ENCODE measurements at regions not wholly inside any gene's neighbourhood (a gene's known extent, or its start where the extent isn't known, plus 50 kb on each side); places are given as distances from the start of the nearest gene placed in this dataset.
"Not testable (repeated sequence)": the region's sequence is repeated elsewhere in the genome, so short reads cannot be mapped to it uniquely, and the experiment has no call there.

DNA sequence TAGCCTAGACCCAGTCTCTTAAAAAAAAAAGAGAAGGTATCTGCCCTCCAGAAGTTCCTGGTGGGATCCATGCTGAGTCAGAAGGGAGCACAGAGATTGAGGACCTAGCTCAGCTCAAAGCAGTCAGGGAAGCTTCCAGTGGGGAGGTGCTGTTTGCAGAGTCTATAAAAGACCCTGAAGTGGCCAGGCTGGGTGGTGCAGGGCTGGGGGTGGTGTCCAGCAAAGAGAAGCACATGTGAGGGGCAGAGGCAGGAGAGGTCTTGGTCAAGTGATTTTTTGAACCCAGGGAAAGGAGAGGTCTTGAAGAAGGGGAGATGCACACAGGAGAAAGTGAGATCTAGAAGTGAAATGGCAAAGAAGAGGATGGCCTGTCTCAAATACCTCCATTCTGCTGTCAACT lies 130.4 kb upstream of the PODXL start:
- no peak overlapping the region for H3K4me3 ChIP-seq (ENCODE audit: control insufficient read depth, low read depth, low read length)
- TF ChIP-seq, protein P1, sequence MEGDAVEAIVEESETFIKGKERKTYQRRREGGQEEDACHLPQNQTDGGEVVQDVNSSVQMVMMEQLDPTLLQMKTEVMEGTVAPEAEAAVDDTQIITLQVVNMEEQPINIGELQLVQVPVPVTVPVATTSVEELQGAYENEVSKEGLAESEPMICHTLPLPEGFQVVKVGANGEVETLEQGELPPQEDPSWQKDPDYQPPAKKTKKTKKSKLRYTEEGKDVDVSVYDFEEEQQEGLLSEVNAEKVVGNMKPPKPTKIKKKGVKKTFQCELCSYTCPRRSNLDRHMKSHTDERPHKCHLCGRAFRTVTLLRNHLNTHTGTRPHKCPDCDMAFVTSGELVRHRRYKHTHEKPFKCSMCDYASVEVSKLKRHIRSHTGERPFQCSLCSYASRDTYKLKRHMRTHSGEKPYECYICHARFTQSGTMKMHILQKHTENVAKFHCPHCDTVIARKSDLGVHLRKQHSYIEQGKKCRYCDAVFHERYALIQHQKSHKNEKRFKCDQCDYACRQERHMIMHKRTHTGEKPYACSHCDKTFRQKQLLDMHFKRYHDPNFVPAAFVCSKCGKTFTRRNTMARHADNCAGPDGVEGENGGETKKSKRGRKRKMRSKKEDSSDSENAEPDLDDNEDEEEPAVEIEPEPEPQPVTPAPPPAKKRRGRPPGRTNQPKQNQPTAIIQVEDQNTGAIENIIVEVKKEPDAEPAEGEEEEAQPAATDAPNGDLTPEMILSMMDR (IDR thresholded peaks at IDR 0.05; ENCODE audit: control insufficient read depth, insufficient read depth, low read depth, low read length, missing control alignments): no peak
- DNase-seq (ENCODE audit: low read depth): no peak

- DNase-seq (ENCODE audit: low read depth): no peak
- TF ChIP-seq, protein P1 (IDR thresholded peaks at IDR 0.05; ENCODE audit: control insufficient read depth, insufficient read depth, low read depth, low read length, missing control alignments): no peak
- H3K4me3 ChIP-seq (ENCODE audit: control insufficient read depth, low read depth, low read length): no peak overlapping the region
Observed at GRCh38 chr7:131683536-131684125, 127.2 kb upstream of the PODXL start.

- DNase-seq (ENCODE audit: low read depth): no peak
- no peak overlapping the region for H3K4me3 ChIP-seq (ENCODE audit: control insufficient read depth, low read depth, low read length)
- TF ChIP-seq, protein P1 (IDR thresholded peaks at IDR 0.05; ENCODE audit: control insufficient read depth, insufficient read depth, low read depth, low read length, missing control alignments): no peak
Observed at GRCh38 chr7:131681961-131682360, 125.5 kb upstream of the PODXL start.

- H3K4me3 ChIP-seq (ENCODE audit: control insufficient read depth, low read depth, low read length); DNase-seq (ENCODE audit: low read depth): not testable (repeated sequence)
Observed at GRCh38 chr7:131679071-131679470, 122.6 kb upstream of the PODXL start.

GRCh38 chr7:131676850-131677249 lies 120.4 kb upstream of the PODXL start:
- not testable (repeated sequence) for H3K4me3 ChIP-seq (ENCODE audit: control insufficient read depth, low read depth, low read length); DNase-seq (ENCODE audit: low read depth)

- H3K4me3 ChIP-seq (ENCODE audit: control insufficient read depth, low read depth, low read length): no peak overlapping the region
- TF ChIP-seq, protein P1 (IDR thresholded peaks at IDR 0.05; ENCODE audit: control insufficient read depth, insufficient read depth, low read depth, low read length, missing control alignments): no peak
- no peak for DNase-seq (ENCODE audit: low read depth)
Observed at GRCh38 chr7:131674131-131674530, 117.7 kb upstream of the PODXL start.

GRCh38 chr7:131673576-131673975 lies 117.1 kb upstream of the PODXL start:
- DNase-seq (ENCODE audit: low read depth): no peak

More at GRCh38 chr7:131673576-131673975, 117.1 kb upstream of the PODXL start:
- no peak overlapping the region for H3K4me3 ChIP-seq (ENCODE audit: control insufficient read depth, low read depth, low read length)
- TF ChIP-seq, protein P1 (IDR thresholded peaks at IDR 0.05; ENCODE audit: control insufficient read depth, insufficient read depth, low read depth, low read length, missing control alignments): no peak

All from AG09309 (cell line).